Central memory CD8-positive, alpha-beta T cell (primary cell): ENCODE measurements at regions not wholly inside any gene's neighbourhood (a gene's known extent, or its start where the extent isn't known, plus 50 kb on each side); places are given as distances from the start of the nearest gene placed in this dataset.

ENCODE experiments used
- ATAC-seq: fragments of 150-1000 bp; cut with Tn5 transposase; replicated peaks from 2 replicates; pipeline ENCODE4 v1.10.0; 2022; ENCODE audit warnings: mild to moderate bottlenecking, moderate FRiP score, moderate number of reproducible peaks; ENCODE audit not compliant: poor library complexity, severe bottlenecking; ENCODE audit errors: extremely low read depth
- DNase-seq, 2 donors: peaks; one replicate each; pipeline ENCODE4 v3.0.0; 2021; ENCODE audit warnings: low spot score in 2 of 2
- H3K27ac Mint-ChIP-seq: one replicate; pipeline ENCODE4 v1.8.0; 2022; ENCODE audit warnings: low read depth, mild to moderate bottlenecking, moderate library complexity, mixed read lengths
- H3K27me3 Mint-ChIP-seq: one replicate; pipeline ENCODE4 v1.8.0; 2022; ENCODE audit warnings: mixed read lengths
- H3K36me3 Mint-ChIP-seq: one replicate; pipeline ENCODE4 v1.8.0; 2022; ENCODE audit warnings: mild to moderate bottlenecking, moderate library complexity, mixed read lengths; ENCODE audit not compliant: insufficient read depth
- H3K4me1 Mint-ChIP-seq: one replicate; pipeline ENCODE4 v1.8.0; 2022; ENCODE audit warnings: mixed read lengths
- H3K4me3 Mint-ChIP-seq: one replicate; pipeline ENCODE4 v1.8.0; 2022; ENCODE audit warnings: mild to moderate bottlenecking, moderate library complexity, mixed read lengths
- H3K9me3 Mint-ChIP-seq: one replicate; pipeline ENCODE4 v1.8.0; 2022; ENCODE audit warnings: mixed read lengths

GRCh38 chr9:86749161-86749893 is 198.0 kb downstream of the GAS1 start:
- DNase-seq = no peak
- no peak overlapping the region for H3K4me3 Mint-ChIP-seq
- no peaks in the 10 kb centered on the region for H3K36me3 Mint-ChIP-seq
- no peak for ATAC-seq
- H3K9me3 Mint-ChIP-seq = no peaks in the 10 kb centered on the region
- no peak overlapping the region for H3K27ac Mint-ChIP-seq
- no peaks in the 10 kb centered on the region for H3K4me1 Mint-ChIP-seq
- peaks cover 16% of the 10 kb centered on the region for H3K27me3 Mint-ChIP-seq

- Mint-ChIP-seq H3K27me3 (peaks cover 28% of the 10 kb centered on the region), H3K4me1 (no peaks in the 10 kb centered on the region), H3K36me3 (no peaks in the 10 kb centered on the region), H3K9me3 (no peaks in the 10 kb centered on the region), H3K4me3 (no peak overlapping the region), H3K27ac (no peak overlapping the region)
- DNase-seq (no peak), ATAC-seq (no peak)
Measured at GRCh38 chr9:86747711-86748110, 199.6 kb downstream of the GAS1 start.

GRCh38 chr9:86741311-86742208 is 205.7 kb downstream of the GAS1 start:
- no peaks in the 10 kb centered on the region for H3K4me1 Mint-ChIP-seq
- H3K9me3 Mint-ChIP-seq = peaks cover 6% of the 10 kb centered on the region
- ATAC-seq (no peak), DNase-seq (no peak)
- H3K27ac Mint-ChIP-seq = no peak overlapping the region
- H3K27me3 Mint-ChIP-seq = peaks cover 33% of the 10 kb centered on the region
- no peaks in the 10 kb centered on the region for H3K36me3 Mint-ChIP-seq
- H3K4me3 Mint-ChIP-seq = no peak overlapping the region

- ATAC-seq (no peak), DNase-seq (no peak)
- H3K4me3 Mint-ChIP-seq = no peak overlapping the region
- H3K9me3 Mint-ChIP-seq = peaks cover 6% of the 10 kb centered on the region
- peaks cover 21% of the 10 kb centered on the region for H3K27me3 Mint-ChIP-seq
- no peak overlapping the region for H3K27ac Mint-ChIP-seq
- no peaks in the 10 kb centered on the region for H3K36me3 Mint-ChIP-seq
- H3K4me1 Mint-ChIP-seq = no peaks in the 10 kb centered on the region
Measured at GRCh38 chr9:86735772-86736458, 211.4 kb downstream of the GAS1 start.

GRCh38 chr9:86734771-86735170 is 212.5 kb downstream of the GAS1 start:
- no peaks in the 10 kb centered on the region for H3K4me1 Mint-ChIP-seq
- no peak overlapping the region for H3K4me3 Mint-ChIP-seq
- DNase-seq = no peak
- no peaks in the 10 kb centered on the region for H3K36me3 Mint-ChIP-seq
- H3K27ac Mint-ChIP-seq = no peak overlapping the region
- no peak for ATAC-seq
- peaks cover 6% of the 10 kb centered on the region for H3K9me3 Mint-ChIP-seq
- peaks cover 16% of the 10 kb centered on the region for H3K27me3 Mint-ChIP-seq

- Mint-ChIP-seq H3K4me3 (no peak overlapping the region), H3K4me1 (no peaks in the 10 kb centered on the region), H3K27me3 (peaks cover 8% of the 10 kb centered on the region), H3K9me3 (peaks cover 6% of the 10 kb centered on the region), H3K27ac (no peak overlapping the region), H3K36me3 (no peaks in the 10 kb centered on the region)
- DNase-seq (no peak), ATAC-seq (no peak)
Measured at GRCh38 chr9:86733929-86734328, 213.4 kb downstream of the GAS1 start.

GRCh38 chr9:86732514-86733171 is 214.7 kb downstream of the GAS1 start:
- Mint-ChIP-seq H3K4me3 (no peak overlapping the region), H3K9me3 (no peaks in the 10 kb centered on the region), H3K27me3 (peaks cover 7% of the 10 kb centered on the region), H3K4me1 (no peaks in the 10 kb centered on the region), H3K36me3 (no peaks in the 10 kb centered on the region), H3K27ac (no peak overlapping the region)
- no peak for DNase-seq
- no peak for ATAC-seq

- no peak for DNase-seq
- ATAC-seq = no peak
- Mint-ChIP-seq H3K27ac (no peak overlapping the region), H3K27me3 (peaks cover 10% of the 10 kb centered on the region), H3K36me3 (no peaks in the 10 kb centered on the region), H3K9me3 (no peaks in the 10 kb centered on the region), H3K4me3 (no peak overlapping the region), H3K4me1 (no peaks in the 10 kb centered on the region)
Measured at GRCh38 chr9:86731511-86732063, 215.7 kb downstream of the GAS1 start.

- Mint-ChIP-seq H3K4me1 (no peaks in the 10 kb centered on the region), H3K9me3 (no peaks in the 10 kb centered on the region), H3K4me3 (no peak overlapping the region), H3K27ac (no peak overlapping the region), H3K27me3 (peaks cover 10% of the 10 kb centered on the region), H3K36me3 (no peaks in the 10 kb centered on the region)
- DNase-seq = no peak
- no peak for ATAC-seq
Measured at GRCh38 chr9:86730163-86730928, 217.0 kb downstream of the GAS1 start.

- Mint-ChIP-seq H3K4me3 (no peak overlapping the region), H3K9me3 (no peaks in the 10 kb centered on the region), H3K4me1 (peaks cover 6% of the 10 kb centered on the region), H3K27me3 (peaks cover 24% of the 10 kb centered on the region), H3K27ac (no peak overlapping the region), H3K36me3 (no peaks in the 10 kb centered on the region)
- ATAC-seq (no peak), DNase-seq (no peak)
Measured at GRCh38 chr9:86724529-86724928, 222.8 kb downstream of the GAS1 start.

- Mint-ChIP-seq H3K4me1 (peaks cover 6% of the 10 kb centered on the region), H3K9me3 (no peaks in the 10 kb centered on the region), H3K27me3 (peaks cover 27% of the 10 kb centered on the region), H3K36me3 (no peaks in the 10 kb centered on the region), H3K4me3 (no peak overlapping the region), H3K27ac (no peak overlapping the region)
- ATAC-seq = peak; percentile 36
- no peak for DNase-seq
Measured at GRCh38 chr9:86723346-86723745, 224.0 kb downstream of the GAS1 start.
